ENCODE measurements at regions not wholly inside any gene's neighbourhood (a gene's known extent, or its start where the extent isn't known, plus 50 kb on each side); places are given as distances from the start of the nearest gene placed in this dataset.

- peaks cover 31% of the 10 kb centered on the region for H3K27me3 Mint-ChIP-seq
- no peak for DNase-seq
- peak overlapping the region in 1 of 2 donors; percentile 39 for H3K4me3 Mint-ChIP-seq
- peaks cover 29% of the 10 kb centered on the region for H3K4me1 Mint-ChIP-seq
- H3K27ac Mint-ChIP-seq: no peak overlapping the region
- ATAC-seq: peak; percentile 81
- H3K9me3 Mint-ChIP-seq: no peaks in the 10 kb centered on the region
Observed at GRCh38 chr9:91060520-91061343, 259.1 kb downstream of the SYK start.

GRCh38 chr9:91061506-91061905, 259.9 kb downstream of the SYK start:
- Mint-ChIP-seq H3K4me3 (no peak overlapping the region), H3K27me3 (peaks cover 39% of the 10 kb centered on the region), H3K4me1 (peaks cover 23% of the 10 kb centered on the region), H3K9me3 (no peaks in the 10 kb centered on the region), H3K27ac (no peak overlapping the region)
- no peak for DNase-seq
- ATAC-seq: no peak

GRCh38 chr9:91062281-91062680, 260.7 kb downstream of the SYK start:
- Mint-ChIP-seq H3K4me1 (peaks cover 23% of the 10 kb centered on the region), H3K9me3 (no peaks in the 10 kb centered on the region), H3K27ac (peak overlapping the region in 1 of 2 donors; percentile 23), H3K4me3 (no peak overlapping the region), H3K27me3 (peaks cover 47% of the 10 kb centered on the region)
- no peak for ATAC-seq
- no peak for DNase-seq

GRCh38 chr9:91063471-91063870, 261.9 kb downstream of the SYK start:
- H3K27ac Mint-ChIP-seq: peak overlapping the region in 1 of 2 donors; percentile 56
- H3K4me3 Mint-ChIP-seq: no peak overlapping the region

GRCh38 chr9:91065231-91066041, 263.8 kb downstream of the SYK start:
- DNase-seq: no peak
- H3K4me3 Mint-ChIP-seq: no peak overlapping the region
- no peak overlapping the region for H3K27ac Mint-ChIP-seq
- no peak for ATAC-seq
- peaks cover 21% of the 10 kb centered on the region for H3K4me1 Mint-ChIP-seq
- peaks cover 61% of the 10 kb centered on the region for H3K27me3 Mint-ChIP-seq
- peaks cover 4 to 5% of the 10 kb centered on the region in 2 donors for H3K9me3 Mint-ChIP-seq

More at GRCh38 chr9:91063471-91063870, 261.9 kb downstream of the SYK start:
- Mint-ChIP-seq H3K4me1 (peaks cover 23% of the 10 kb centered on the region), H3K9me3 (no peaks in the 10 kb centered on the region), H3K27me3 (peaks cover 53% of the 10 kb centered on the region)
- DNase-seq (no peak), ATAC-seq (no peak)

GRCh38 chr9:91066042-91066415, 264.4 kb downstream of the SYK start:
- DNase-seq: no peak
- Mint-ChIP-seq H3K9me3 (peaks cover 4 to 5% of the 10 kb centered on the region in 2 donors), H3K4me1 (peaks cover 16% of the 10 kb centered on the region), H3K4me3 (no peak overlapping the region), H3K27ac (peak overlapping the region; percentile 58 to 85), H3K27me3 (peaks cover 55% of the 10 kb centered on the region)
- ATAC-seq: no peak

- Mint-ChIP-seq H3K27ac (no peak overlapping the region), H3K4me1 (peaks cover 19% of the 10 kb centered on the region), H3K9me3 (peaks cover 4 to 5% of the 10 kb centered on the region in 2 donors), H3K27me3 (peaks cover 47% of the 10 kb centered on the region), H3K4me3 (no peak overlapping the region)
- DNase-seq (no peak), ATAC-seq (no peak)
Observed at GRCh38 chr9:91066856-91067255, 265.2 kb downstream of the SYK start.

- H3K4me3 Mint-ChIP-seq: no peak overlapping the region
- H3K4me1 Mint-ChIP-seq: peaks cover 21% of the 10 kb centered on the region
- ATAC-seq: no peak
- H3K9me3 Mint-ChIP-seq: peaks cover 4 to 5% of the 10 kb centered on the region in 2 donors
- DNase-seq: no peak
- peaks cover 42% of the 10 kb centered on the region for H3K27me3 Mint-ChIP-seq
- no peak overlapping the region for H3K27ac Mint-ChIP-seq
Observed at GRCh38 chr9:91067306-91067860, 265.8 kb downstream of the SYK start.

GRCh38 chr9:91071184-91071990, 269.8 kb downstream of the SYK start:
- peaks cover 4 to 5% of the 10 kb centered on the region in 2 donors for H3K9me3 Mint-ChIP-seq
- H3K27ac Mint-ChIP-seq: peak overlapping the region; percentile 77 to 89
- H3K4me1 Mint-ChIP-seq: peaks cover 29% of the 10 kb centered on the region
- DNase-seq (peak; percentile 76 to 88), ATAC-seq (peak; percentile 99)
- H3K4me3 Mint-ChIP-seq: peak overlapping the region; percentile 44 to 70
- H3K27me3 Mint-ChIP-seq: peaks cover 46% of the 10 kb centered on the region

GRCh38 chr9:91073049-91073810, 271.6 kb downstream of the SYK start:
- H3K27me3 Mint-ChIP-seq: peaks cover 31% of the 10 kb centered on the region
- peaks cover 4 to 5% of the 10 kb centered on the region in 2 donors for H3K9me3 Mint-ChIP-seq
- peak overlapping the region in 1 of 2 donors; percentile 35 for H3K27ac Mint-ChIP-seq
- DNase-seq (no peak), ATAC-seq (no peak)
- H3K4me1 Mint-ChIP-seq: peaks cover 29% of the 10 kb centered on the region
- no peak overlapping the region for H3K4me3 Mint-ChIP-seq

GRCh38 chr9:91073811-91074771, 272.5 kb downstream of the SYK start:
- H3K27me3 Mint-ChIP-seq: peaks cover 30% of the 10 kb centered on the region
- peaks cover 29% of the 10 kb centered on the region for H3K4me1 Mint-ChIP-seq

GRCh38 chr9:91074866-91075265, 273.2 kb downstream of the SYK start:
- Mint-ChIP-seq H3K27me3 (peaks cover 23% of the 10 kb centered on the region), H3K9me3 (no peaks in the 10 kb centered on the region), H3K27ac (no peak overlapping the region), H3K4me3 (no peak overlapping the region), H3K4me1 (peaks cover 29% of the 10 kb centered on the region)
- no peak for DNase-seq
- no peak for ATAC-seq

More at GRCh38 chr9:91073811-91074771, 272.5 kb downstream of the SYK start:
- no peak for DNase-seq
- no peak for ATAC-seq
- Mint-ChIP-seq H3K27ac (peak overlapping the region; percentile 35 to 40), H3K4me3 (no peak overlapping the region), H3K9me3 (peaks cover 4 to 5% of the 10 kb centered on the region in 2 donors)

- Mint-ChIP-seq H3K27me3 (peaks cover 23% of the 10 kb centered on the region), H3K4me1 (peaks cover 29% of the 10 kb centered on the region), H3K9me3 (no peaks in the 10 kb centered on the region), H3K4me3 (no peak overlapping the region), H3K27ac (no peak overlapping the region)
- no peak for ATAC-seq
- peak in 1 of 2 donors; percentile 4 for DNase-seq
Observed at GRCh38 chr9:91075279-91075678, 273.7 kb downstream of the SYK start.

Measured in stimulated activated naive CD8-positive, alpha-beta T cell treated with anti-CD3 and anti-CD28 coated beads, Interleukin-15, amount 100 ng/mL, for 72 hours (primary cell).